ENCODE measurements at regions not wholly inside any gene's neighbourhood (a gene's known extent, or its start where the extent isn't known, plus 50 kb on each side); places are given as distances from the start of the nearest gene placed in this dataset.
"Not testable (repeated sequence)": the region's sequence is repeated elsewhere in the genome, so short reads cannot be mapped to it uniquely, and the experiment has no call there.

DNA sequence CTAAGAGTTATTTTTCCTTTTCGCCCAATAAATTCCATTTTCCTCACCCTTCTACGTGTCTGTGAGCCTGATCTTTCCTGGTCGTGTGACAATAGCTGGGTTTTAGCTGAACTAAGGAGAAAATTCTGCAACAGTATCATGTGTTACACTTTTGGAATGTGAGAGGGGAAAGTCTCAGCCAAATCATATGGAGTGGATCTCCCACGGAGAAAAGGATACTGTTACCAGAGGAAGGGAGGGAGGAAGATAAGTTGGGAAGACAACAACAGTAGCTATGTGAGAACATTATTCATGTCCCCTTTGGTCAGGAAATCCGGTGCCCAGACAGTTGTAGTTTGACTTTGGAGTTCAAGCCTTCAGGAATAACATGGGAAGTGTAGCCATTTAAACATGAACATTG, 584.0 kb upstream of the RAG2 start:
- H3K36me3 ChIP-seq = no peaks in the 10 kb centered on the region
- no peaks in the 10 kb centered on the region for H3K27me3 ChIP-seq
- no peak for DNase-seq
- no peak overlapping the region for H3K4me3 ChIP-seq
- no peaks in the 10 kb centered on the region; the same call in 1 of the 2 replicates for H3K9me3 ChIP-seq

- Histone ChIP-seq H3K4me3 (no peak overlapping the region), H3K9me3 (no peaks in the 10 kb centered on the region; the same call in 1 of the 2 replicates), H3K36me3 (no peaks in the 10 kb centered on the region), H3K27me3 (no peaks in the 10 kb centered on the region)
- no peak for DNase-seq
Measured at GRCh38 chr11:37177721-37178120, 579.7 kb upstream of the RAG2 start.

- Histone ChIP-seq H3K27me3 (no peaks in the 10 kb centered on the region), H3K4me3 (no peak overlapping the region), H3K9me3 (no peaks in the 10 kb centered on the region), H3K36me3 (no peaks in the 10 kb centered on the region)
- DNase-seq = no peak
Measured at GRCh38 chr11:37171451-37171850, 573.4 kb upstream of the RAG2 start.

- no peaks in the 10 kb centered on the region for H3K27me3 ChIP-seq
- H3K9me3 ChIP-seq = no peaks in the 10 kb centered on the region
- DNase-seq = no peak
- no peaks in the 10 kb centered on the region for H3K36me3 ChIP-seq
- H3K4me3 ChIP-seq = no peak overlapping the region
Measured at GRCh38 chr11:37170311-37170710, 572.3 kb upstream of the RAG2 start.

DNA sequence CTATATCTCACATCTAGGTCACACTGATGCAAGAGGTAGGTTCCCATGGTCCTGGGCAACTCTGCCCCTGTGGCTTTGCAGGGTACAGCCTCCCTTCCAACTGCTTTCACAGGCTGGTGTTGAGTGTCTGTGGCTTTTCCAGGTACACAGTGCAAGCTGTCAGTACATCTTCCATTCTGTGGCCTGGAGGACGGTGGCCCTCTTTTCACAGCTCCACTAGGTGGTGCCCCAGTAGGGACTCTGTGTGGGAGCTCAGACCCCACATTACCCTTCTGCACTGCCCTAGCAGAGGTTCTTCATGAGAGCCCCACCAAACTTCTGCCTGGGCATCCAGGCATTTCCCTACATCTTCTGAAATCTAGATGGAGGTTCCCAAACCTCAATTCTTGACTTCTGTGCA, 547.4 kb upstream of the RAG2 start:
- not testable (repeated sequence) for H3K27me3 ChIP-seq, H3K4me3 ChIP-seq, H3K9me3 ChIP-seq, H3K36me3 ChIP-seq, DNase-seq

GRCh38 chr11:37142591-37142990, 544.6 kb upstream of the RAG2 start:
- Histone ChIP-seq H3K9me3 (peaks cover 2% of the 10 kb centered on the region), H3K27me3 (no peaks in the 10 kb centered on the region), H3K36me3 (no peaks in the 10 kb centered on the region), H3K4me3 (no peak overlapping the region)
- DNase-seq = no peak

DNA sequence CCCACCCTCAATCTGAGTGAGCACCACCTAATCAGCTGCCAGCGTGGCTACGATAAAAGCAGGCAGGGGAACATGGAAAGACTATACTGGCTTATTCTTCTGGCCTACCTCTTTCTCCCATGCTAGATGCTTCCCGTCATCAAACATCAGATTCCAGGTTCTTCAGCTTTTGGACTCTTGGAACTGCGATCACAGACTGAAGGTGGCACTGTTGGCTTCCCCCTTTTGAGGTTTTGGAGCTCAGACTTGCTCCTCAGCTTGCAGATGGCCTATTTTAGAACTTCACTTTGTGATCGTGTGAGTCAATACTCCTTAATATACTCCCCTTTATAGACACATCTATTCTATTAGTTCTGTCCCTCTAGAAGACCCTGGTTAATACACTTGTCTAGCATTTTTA, 543.7 kb upstream of the RAG2 start:
- no peak for DNase-seq
- no peaks in the 10 kb centered on the region for H3K27me3 ChIP-seq
- H3K36me3 ChIP-seq = no peaks in the 10 kb centered on the region
- no peak overlapping the region for H3K4me3 ChIP-seq
- peaks cover 2% of the 10 kb centered on the region for H3K9me3 ChIP-seq

DNA sequence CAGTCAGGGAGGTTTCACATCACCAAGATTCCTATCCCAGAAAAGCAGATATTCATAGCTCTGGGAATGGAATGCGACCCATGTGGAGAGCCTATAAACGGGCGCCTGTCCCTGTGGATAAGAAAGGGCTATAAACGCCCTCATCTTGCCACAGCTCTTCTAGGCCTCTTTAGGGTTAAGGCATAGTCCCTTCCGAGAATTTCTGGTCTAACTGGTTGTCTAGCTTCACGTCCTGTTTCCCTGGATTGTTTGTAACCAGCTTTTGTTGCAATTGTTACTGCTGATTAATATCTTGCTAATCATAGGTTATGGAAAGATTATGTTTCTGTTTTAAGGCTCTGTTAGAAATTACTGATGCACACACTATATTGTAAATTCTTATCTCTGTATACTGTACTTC, 537.6 kb upstream of the RAG2 start:
- H3K4me3 ChIP-seq, H3K27me3 ChIP-seq, H3K36me3 ChIP-seq, DNase-seq, H3K9me3 ChIP-seq: not testable (repeated sequence)

DNA sequence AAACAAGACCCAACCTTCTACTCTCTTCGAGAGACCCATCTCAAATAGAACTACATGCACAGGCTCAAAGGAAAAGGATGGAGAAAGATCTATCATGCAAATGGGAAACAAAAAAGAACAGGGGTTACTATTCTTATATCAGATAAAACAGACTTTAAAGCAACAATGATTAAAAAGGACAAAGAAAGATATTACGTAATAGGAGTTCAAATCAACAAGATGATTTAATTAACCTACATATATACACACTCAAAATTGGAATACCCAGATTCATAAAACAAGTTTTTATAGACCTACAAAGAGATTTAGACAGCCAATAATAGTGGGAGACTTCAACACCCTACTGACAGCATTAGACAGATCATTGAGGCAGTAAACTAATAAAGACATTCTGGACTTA, 536.6 kb upstream of the RAG2 start:
- H3K9me3 ChIP-seq = peaks cover under 1% of the 10 kb centered on the region
- DNase-seq = no peak
- no peak overlapping the region for H3K4me3 ChIP-seq
- no peaks in the 10 kb centered on the region for H3K36me3 ChIP-seq
- H3K27me3 ChIP-seq = no peaks in the 10 kb centered on the region

DNA sequence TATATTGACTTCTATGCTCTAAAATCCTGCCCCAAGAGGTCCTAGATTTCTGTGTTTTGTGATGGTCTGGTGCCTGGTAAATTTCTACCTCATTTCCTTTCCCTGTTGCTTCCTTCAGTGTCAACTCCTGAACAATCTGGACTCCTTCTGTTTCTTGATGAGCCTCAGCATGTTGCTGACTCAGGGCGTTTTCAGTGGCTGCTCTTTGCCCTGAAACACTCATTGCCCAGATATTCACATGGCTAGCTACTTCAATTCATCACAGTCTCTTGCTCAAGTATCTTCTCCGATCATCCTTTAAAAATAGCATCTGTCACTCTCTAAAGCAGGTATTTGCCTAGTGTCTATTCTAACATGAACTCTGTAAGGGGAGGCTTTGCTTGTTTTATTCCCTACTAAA, 526.3 kb upstream of the RAG2 start:
- no peak for DNase-seq
- H3K36me3 ChIP-seq = no peaks in the 10 kb centered on the region
- no peaks in the 10 kb centered on the region for H3K27me3 ChIP-seq
- H3K4me3 ChIP-seq = no peak overlapping the region
- peaks cover 2% of the 10 kb centered on the region for H3K9me3 ChIP-seq

- no peaks in the 10 kb centered on the region for H3K27me3 ChIP-seq
- H3K4me3 ChIP-seq = no peak overlapping the region
- no peaks in the 10 kb centered on the region for H3K36me3 ChIP-seq
- DNase-seq = no peak
- H3K9me3 ChIP-seq = no peaks in the 10 kb centered on the region
Measured at GRCh38 chr11:37115963-37116362, 517.9 kb upstream of the RAG2 start.

GRCh38 chr11:37110385-37110784, 512.3 kb upstream of the RAG2 start:
- H3K36me3 ChIP-seq = no peaks in the 10 kb centered on the region
- no peaks in the 10 kb centered on the region for H3K27me3 ChIP-seq
- no peaks in the 10 kb centered on the region for H3K9me3 ChIP-seq
- no peak overlapping the region for H3K4me3 ChIP-seq
- DNase-seq = no peak

DNA sequence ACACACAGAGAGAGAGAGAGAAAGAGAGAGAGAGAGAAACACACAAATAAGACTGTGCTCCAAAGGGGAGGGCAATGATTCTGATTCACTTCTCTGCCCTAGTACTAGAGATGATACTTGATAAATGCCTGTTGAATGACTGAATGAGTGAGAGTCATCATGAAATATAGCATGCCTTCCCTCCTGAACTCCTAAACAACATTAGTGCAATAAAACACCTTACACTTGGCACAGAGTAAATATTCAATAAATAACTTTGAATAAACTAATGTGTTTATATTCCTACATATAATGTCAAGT, 511.2 kb upstream of the RAG2 start:
- H3K4me3 ChIP-seq = no peak overlapping the region
- H3K27me3 ChIP-seq = no peaks in the 10 kb centered on the region
- H3K36me3 ChIP-seq = no peaks in the 10 kb centered on the region
- H3K9me3 ChIP-seq = no peaks in the 10 kb centered on the region
- no peak for DNase-seq

GRCh38 chr11:37108436-37109285, 510.6 kb upstream of the RAG2 start:
- no peak for DNase-seq
- no peaks in the 10 kb centered on the region for H3K9me3 ChIP-seq
- no peaks in the 10 kb centered on the region for H3K36me3 ChIP-seq
- no peak overlapping the region for H3K4me3 ChIP-seq
- no peaks in the 10 kb centered on the region for H3K27me3 ChIP-seq

- Histone ChIP-seq H3K27me3 (no peaks in the 10 kb centered on the region), H3K9me3 (no peaks in the 10 kb centered on the region), H3K4me3 (no peak overlapping the region), H3K36me3 (no peaks in the 10 kb centered on the region)
- DNase-seq = no peak
Measured at GRCh38 chr11:37107831-37108230, 509.8 kb upstream of the RAG2 start.

DNA sequence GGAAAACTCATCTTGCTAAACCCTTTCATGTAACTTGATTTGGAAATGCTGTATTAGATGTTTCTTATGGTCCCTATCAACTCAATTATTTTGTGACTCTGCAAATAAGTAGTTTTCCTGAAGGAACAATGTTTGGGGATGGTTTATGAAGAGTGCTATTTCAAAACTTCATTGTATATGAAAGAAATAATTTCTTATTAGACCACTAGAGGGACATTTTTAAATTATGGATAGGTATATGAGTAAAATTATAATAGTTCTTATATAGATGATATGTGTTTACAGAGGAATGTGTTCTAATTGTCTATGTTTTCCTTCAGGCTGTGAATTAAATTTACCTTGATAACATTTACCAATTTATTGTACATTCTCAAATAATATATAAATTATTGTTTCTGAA, 509.4 kb upstream of the RAG2 start:
- no peak overlapping the region for H3K4me3 ChIP-seq
- H3K9me3 ChIP-seq = no peaks in the 10 kb centered on the region
- no peak for DNase-seq
- no peaks in the 10 kb centered on the region for H3K27me3 ChIP-seq
- no peaks in the 10 kb centered on the region for H3K36me3 ChIP-seq

DNA sequence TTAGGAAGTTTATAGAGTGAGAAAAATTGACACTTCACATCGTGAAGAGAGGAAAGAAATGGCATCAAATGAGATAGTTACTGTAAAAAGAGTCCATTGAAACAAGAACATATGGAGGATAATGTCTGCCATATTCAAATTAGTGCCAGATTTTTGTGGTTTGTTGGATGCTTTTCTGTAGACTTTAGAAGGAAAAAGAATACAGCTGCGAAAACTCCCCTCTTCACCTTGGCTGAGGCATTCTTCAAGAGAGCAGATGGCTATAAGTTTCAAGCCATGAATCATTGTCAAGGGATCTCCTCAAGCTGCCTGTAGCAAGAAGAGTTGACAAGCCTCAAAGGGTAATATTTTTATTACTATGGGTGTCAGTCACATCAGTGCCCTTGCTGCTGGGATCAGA, 507.4 kb upstream of the RAG2 start:
- no peak overlapping the region for H3K4me3 ChIP-seq
- no peak for DNase-seq
- no peaks in the 10 kb centered on the region for H3K27me3 ChIP-seq
- no peaks in the 10 kb centered on the region for H3K9me3 ChIP-seq
- H3K36me3 ChIP-seq = no peaks in the 10 kb centered on the region

DNA sequence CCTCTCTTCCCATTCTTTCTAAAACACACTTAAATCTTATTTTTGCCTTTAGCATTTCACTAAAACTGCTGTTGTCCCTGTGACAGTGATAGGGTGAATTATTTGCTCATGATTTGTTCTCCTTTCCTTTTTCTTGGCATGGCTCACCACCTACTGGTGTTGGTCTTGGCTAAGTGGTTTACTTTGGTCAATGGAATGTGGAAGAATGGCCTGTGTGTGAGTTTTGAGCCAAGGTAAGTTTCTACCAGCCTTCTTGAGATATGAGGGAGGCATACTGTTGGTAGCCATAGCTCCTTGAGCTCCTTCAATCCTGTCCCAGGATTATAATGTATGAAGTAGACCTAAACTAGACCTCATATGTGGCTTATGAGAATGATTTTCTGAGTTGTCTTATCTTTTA, 506.3 kb upstream of the RAG2 start:
- no peaks in the 10 kb centered on the region for H3K27me3 ChIP-seq
- DNase-seq = peak; percentile 15
- H3K9me3 ChIP-seq = no peaks in the 10 kb centered on the region
- no peaks in the 10 kb centered on the region for H3K36me3 ChIP-seq
- H3K4me3 ChIP-seq = no peak overlapping the region

DNA sequence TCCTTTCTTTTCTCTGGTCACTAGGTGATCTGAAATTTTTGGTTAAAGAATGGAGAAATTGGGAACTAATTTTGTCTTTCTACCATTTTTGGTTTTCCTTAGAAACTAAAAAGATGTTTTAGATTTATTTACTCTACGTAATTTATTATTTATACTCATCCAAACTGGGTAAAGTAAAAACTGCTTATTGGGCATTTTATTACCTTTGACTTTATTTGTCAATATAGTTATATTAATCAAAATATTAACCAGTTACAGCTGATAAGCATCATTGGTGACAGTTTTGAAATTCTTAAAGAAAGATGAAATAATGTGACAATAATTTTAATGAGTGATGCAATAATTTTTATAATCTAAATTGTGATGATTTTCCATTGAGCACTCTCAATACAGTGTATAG, 502.0 kb upstream of the RAG2 start:
- Histone ChIP-seq H3K9me3 (no peaks in the 10 kb centered on the region), H3K4me3 (no peak overlapping the region), H3K36me3 (no peaks in the 10 kb centered on the region), H3K27me3 (no peaks in the 10 kb centered on the region)
- no peak for DNase-seq
